ENCODE measurements at regions not wholly inside any gene's neighbourhood (a gene's known extent, or its start where the extent isn't known, plus 50 kb on each side); places are given as distances from the start of the nearest gene placed in this dataset.
A peak's percentile ranks its signal among the peaks of the same experiment; 100 is the strongest.
"Not testable (repeated sequence)": the region's sequence is repeated elsewhere in the genome, so short reads cannot be mapped to it uniquely, and the experiment has no call there.

- DNase-seq, result peak; percentile 46
Observed at GRCh38 chr2:150129921-150130575, 357.4 kb downstream of the RND3 start.

GRCh38 chr2:150127995-150128394, 359.5 kb downstream of the RND3 start:
- no peak for DNase-seq

GRCh38 chr2:150127346-150127990, 360.0 kb downstream of the RND3 start:
- no peak for DNase-seq

- no peak for DNase-seq
Observed at GRCh38 chr2:150126839-150127238, 360.6 kb downstream of the RND3 start.

GRCh38 chr2:150126143-150126740, 361.2 kb downstream of the RND3 start:
- DNase-seq, result no peak

- no peak for DNase-seq
Observed at GRCh38 chr2:150125708-150126107, 361.8 kb downstream of the RND3 start.

- DNase-seq, result no peak
Observed at GRCh38 chr2:150125188-150125587, 362.3 kb downstream of the RND3 start.

GRCh38 chr2:150124739-150125138, 362.7 kb downstream of the RND3 start:
- DNase-seq, result no peak

GRCh38 chr2:150122871-150123613, 364.4 kb downstream of the RND3 start:
- no peak for DNase-seq

GRCh38 chr2:150122156-150122555, 365.3 kb downstream of the RND3 start:
- no peak for DNase-seq

- DNase-seq, result no peak
Observed at GRCh38 chr2:150120326-150120955, 367.0 kb downstream of the RND3 start.

GRCh38 chr2:150119819-150120218, 367.6 kb downstream of the RND3 start:
- no peak for DNase-seq

- not testable (repeated sequence) for DNase-seq
Observed at GRCh38 chr2:150114089-150114488, 373.4 kb downstream of the RND3 start.

- no peak for DNase-seq
Observed at GRCh38 chr2:150110548-150110947, 376.9 kb downstream of the RND3 start.

GRCh38 chr2:150109912-150110311, 377.6 kb downstream of the RND3 start:
- no peak for DNase-seq

- no peak for DNase-seq
Observed at GRCh38 chr2:150109028-150109427, 378.4 kb downstream of the RND3 start.

GRCh38 chr2:150107816-150108215, 379.7 kb downstream of the RND3 start:
- DNase-seq, result no peak

- DNase-seq, result no peak
Observed at GRCh38 chr2:150107170-150107569, 380.3 kb downstream of the RND3 start.

- no peak for DNase-seq
Observed at GRCh38 chr2:150101947-150102346, 385.5 kb downstream of the RND3 start.

GRCh38 chr2:150100834-150101233, 386.6 kb downstream of the RND3 start:
- no peak for DNase-seq

GRCh38 chr2:150100336-150100735, 387.1 kb downstream of the RND3 start:
- DNase-seq, result no peak

- no peak for DNase-seq
Observed at GRCh38 chr2:150099805-150100204, 387.7 kb downstream of the RND3 start.

GRCh38 chr2:150097901-150098531, 389.5 kb downstream of the RND3 start:
- DNase-seq, result no peak

Measured in NCI-H1105 treated with DMSO at 0.1 percent for 48 hours (cell line).